Kidney glomerular epithelial cell (primary cell): ENCODE measurements at regions not wholly inside any gene's neighbourhood (a gene's known extent, or its start where the extent isn't known, plus 50 kb on each side); places are given as distances from the start of the nearest gene placed in this dataset.
"Not testable (repeated sequence)": the region's sequence is repeated elsewhere in the genome, so short reads cannot be mapped to it uniquely, and the experiment has no call there.

Experiments
- DNase-seq: peaks from one replicate; lab custom pipeline; 2025; lab: John Stamatoyannopoulos, UW

DNA sequence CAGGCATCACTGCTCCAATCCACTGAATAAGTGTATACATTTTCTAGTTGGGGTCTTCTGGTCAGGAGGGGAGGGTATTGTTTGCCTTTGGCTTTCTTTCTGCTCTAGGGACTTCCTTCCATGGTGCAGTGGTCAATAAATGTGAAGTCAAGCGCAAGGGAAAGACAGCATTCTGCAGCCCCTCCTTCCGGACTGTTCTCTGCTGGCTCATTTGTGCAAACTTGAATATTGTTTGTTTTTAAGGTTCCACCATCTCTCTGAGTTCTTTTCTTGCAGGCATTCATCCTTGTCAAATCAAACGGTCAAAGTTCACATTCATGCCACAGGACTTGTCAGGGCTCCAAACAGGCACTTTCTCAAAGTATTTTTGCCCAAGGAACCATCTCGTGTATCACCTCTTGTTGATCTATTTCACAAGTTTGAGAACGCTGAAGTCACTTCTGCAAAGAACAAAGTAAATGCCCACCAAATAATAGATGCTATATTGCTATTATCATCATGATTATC lies 205.6 kb upstream of the KAZN start:
- no peak for DNase-seq

- DNase-seq = no peak
Observed at GRCh38 chr1:14396100-14396499, 202.4 kb upstream of the KAZN start.

DNA sequence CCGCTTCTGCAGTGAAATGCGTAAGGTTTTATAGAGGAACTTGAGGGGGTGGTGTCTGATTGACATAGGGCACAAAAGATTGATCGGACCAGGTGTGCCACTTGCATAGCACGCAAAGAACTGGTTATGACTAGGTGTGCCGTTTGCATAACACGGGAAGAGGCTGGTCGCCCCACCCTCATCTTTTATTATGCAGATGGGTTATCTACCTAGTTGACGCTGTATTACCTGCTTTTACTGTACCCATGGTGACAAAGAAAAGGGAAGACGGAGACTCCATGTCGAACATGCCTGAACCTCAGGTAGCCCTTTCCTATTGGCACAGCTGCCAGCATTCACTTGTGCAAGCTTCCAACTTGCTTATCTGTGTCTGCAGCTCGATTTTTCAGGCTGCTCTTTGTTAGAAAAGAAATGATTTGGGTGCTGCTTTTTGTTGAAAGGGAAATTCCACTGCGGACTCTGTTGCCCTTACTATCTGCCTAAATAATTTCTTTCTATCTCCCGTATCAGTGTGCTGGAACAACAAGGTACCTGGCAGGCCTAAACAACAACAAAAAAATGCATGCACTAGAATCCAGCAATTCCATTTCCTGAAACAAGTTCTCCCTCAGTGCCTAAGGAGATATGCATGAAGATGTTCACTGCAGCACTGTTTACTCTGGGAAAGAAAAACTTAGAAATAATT lies 194.4 kb upstream of the KAZN start:
- no peak for DNase-seq

DNA sequence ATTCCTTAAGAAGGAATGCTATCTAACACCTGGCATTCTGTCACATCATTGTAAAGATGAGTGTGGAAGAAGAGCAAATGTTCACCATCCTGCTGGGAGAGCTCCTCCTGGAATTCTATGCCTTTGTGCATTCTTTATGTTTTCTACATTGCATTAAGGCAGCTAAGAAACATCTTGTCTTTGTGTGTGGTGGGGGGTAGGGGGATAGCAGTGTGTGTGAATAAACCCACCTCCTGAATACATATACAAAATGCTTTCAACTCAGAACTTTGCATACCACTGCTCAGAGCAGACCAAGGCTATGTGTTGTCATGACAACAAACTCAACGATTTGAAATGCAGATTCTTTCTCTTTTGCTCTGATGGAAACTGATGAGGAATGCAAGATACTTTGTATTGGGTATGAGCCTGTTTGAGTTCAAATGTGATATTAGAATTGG lies 193.6 kb upstream of the KAZN start:
- no peak for DNase-seq

DNA sequence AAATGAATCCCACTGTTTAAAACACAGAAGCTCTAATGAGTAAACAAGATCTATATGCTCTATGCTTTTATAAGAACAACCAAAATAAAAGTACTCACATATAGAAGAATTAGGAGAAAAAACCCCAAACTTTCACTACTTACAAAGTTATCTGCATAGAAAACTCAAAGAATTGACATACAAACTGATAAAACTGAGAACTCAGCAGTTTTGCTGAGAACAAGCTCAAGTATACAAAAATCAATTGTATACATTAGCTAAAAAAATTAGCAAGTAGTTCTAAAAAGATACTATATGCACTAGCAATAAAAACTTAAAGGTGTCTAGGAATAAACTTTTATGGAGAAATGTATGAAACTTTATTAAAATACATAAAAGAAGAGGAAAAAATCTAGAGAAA lies 186.2 kb upstream of the KAZN start:
- no peak for DNase-seq

GRCh38 chr1:14413819-14414490 lies 184.5 kb upstream of the KAZN start:
- no peak for DNase-seq

GRCh38 chr1:14415396-14415795 lies 183.1 kb upstream of the KAZN start:
- no peak for DNase-seq

DNA sequence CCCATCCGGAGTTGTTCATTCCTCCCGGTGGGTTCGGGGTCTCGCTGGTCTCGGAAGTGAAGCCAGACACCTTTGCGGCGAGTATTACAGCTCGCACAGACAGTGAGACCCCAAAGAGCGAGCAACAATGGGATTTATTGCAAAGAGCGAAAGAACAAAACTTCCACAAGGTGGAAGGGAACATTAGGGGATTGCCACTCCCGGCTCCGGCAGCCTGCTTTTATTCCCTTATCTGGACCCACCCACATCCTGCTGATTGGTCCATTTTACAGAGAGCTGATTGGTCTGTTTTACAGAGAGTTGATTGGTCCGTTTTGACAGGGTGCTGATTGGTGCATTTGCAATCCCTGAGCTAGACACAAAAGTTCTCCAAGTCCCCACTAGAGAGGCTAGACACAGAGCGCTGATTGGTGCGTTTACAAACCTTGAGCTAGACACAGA lies 178.7 kb upstream of the KAZN start:
- not testable (repeated sequence) for DNase-seq

GRCh38 chr1:14420686-14421085 lies 177.8 kb upstream of the KAZN start:
- no peak for DNase-seq

- DNase-seq = no peak
Observed at GRCh38 chr1:14421295-14421976, 177.0 kb upstream of the KAZN start.

- no peak for DNase-seq
Observed at GRCh38 chr1:14421977-14422609, 176.4 kb upstream of the KAZN start.

GRCh38 chr1:14424325-14425002 lies 174.0 kb upstream of the KAZN start:
- DNase-seq = no peak

DNA sequence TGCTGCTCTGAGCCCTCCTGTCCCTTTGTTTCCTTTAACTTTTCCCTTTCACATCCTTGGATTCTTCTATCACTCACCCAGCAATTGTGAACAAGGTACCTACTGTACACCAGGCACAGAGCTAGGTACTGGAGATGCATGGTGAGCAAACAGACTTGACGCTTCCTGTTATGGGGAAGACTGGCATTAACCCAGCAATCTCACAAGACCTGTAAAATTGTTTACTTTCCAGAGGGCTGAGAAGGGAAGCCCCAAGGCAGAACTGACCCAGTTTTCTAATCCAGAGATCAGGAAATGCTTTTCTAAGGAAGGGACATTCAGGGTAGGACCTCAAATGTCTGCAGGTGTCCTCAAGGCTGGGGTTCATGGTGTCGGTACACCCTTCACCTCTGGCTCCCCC lies 171.6 kb upstream of the KAZN start:
- no peak for DNase-seq

DNA sequence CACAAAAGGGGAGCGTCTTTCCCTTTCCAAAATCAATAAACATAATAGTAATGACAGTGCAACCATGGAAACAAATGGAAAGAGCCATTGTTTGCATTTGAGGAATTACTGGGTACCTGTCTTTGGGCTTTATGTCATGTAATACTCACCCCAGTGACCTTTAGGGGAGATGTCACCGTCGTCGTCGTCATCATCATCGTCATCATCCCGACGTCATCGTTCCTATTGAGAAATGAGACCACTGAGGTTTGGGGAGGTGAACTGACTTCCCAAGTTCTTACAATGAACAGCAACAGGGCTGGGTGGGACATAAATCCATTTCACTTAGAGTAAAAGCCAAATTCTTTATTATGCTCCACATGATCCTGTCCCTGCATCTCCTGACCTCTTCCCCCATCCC lies 168.9 kb upstream of the KAZN start:
- DNase-seq = no peak

- not testable (repeated sequence) for DNase-seq
Observed at GRCh38 chr1:14432728-14433127, 165.8 kb upstream of the KAZN start.

DNA sequence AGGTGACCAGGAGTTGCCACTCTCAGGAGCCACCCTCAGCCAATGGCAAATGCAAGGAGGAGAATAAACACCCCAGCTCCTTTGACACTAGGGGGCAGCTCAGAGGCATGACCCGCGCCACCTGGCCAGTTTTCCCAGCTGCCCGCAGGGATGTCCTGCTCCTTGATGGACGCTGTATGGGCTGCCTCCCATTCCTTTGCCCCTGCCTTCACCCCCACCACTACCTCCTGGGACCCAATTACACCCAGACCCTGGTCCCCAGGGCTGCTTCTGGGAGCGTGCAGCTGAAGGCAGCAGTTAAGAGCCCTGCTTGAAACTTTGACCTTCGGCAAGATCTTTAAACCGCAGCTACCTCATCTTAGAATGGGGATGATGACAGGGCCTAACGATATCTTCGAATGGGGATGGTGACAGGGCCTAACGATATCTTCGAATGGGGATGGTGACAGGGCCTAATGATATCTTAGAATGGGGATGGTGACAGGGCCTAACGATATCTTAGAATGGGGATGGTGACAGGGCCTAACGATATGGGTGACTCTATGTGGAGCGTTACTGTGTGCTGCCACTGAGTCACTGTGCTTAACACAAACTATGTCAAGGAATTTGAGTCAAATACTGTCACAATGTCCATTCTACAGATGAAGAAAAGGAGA lies 163.0 kb upstream of the KAZN start:
- DNase-seq = no peak

DNA sequence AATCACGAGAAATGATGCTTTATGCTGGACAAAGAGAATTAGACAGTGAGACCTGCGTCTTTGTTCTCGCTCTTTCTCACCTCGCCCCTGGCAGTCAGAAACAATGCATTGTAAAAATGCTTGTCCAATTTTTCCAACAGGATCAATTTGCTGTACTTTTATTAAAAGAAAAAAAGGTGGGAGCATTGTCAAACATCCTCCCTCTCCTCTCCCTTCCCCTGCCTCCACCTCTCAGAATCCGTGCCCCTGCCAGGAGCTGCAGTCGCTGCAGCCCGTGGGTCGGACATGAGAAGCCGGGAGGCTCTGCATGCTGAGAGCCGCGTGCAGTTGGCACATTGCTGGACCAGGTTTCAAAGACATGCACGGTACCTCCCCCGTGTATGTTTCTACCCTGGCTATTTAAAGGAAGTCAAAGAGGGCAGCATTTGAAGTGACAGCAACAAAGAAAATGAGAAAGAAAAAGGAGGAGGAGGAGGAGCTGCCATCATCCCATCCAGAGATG lies 161.0 kb upstream of the KAZN start:
- DNase-seq = no peak

- DNase-seq = no peak
Observed at GRCh38 chr1:14438127-14438769, 160.2 kb upstream of the KAZN start.

DNA sequence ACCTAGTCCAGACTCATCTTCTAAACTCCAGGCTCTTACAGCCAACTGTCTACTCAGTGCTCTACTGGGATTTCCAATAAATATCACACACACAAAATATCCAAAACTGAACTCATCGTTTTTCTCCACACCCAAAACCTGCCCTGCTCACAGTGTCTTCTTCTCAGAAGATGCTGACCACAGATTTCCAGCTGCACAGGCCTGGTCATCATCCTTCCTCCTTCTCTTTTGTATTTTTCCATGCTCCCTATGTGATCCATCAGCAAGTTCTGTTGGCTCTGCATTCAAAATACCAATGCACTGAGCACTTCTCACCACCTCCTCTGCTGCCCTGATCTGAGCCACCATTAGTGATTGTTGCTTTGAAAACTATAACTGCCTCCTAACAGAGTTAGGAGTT lies 159.5 kb upstream of the KAZN start:
- no peak for DNase-seq

DNA sequence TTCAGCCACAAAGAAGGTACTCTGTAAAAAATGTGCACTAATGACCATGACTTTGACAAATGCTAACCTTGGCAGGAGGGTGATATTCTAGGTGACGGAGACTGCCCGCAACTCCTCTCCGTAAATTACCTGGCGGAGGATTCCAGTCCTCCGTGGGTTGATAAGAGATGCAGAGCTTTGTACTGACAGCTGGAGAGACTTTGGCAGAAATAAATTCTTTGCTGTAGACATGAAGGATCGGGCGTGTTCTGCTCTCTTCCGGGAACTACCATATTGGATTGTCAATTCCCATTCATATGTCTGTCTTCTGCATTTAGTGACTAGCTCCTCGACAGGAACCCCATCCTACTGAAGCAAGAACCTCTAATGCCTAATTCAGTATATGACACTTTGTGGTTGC lies 158.3 kb upstream of the KAZN start:
- DNase-seq = no peak

DNA sequence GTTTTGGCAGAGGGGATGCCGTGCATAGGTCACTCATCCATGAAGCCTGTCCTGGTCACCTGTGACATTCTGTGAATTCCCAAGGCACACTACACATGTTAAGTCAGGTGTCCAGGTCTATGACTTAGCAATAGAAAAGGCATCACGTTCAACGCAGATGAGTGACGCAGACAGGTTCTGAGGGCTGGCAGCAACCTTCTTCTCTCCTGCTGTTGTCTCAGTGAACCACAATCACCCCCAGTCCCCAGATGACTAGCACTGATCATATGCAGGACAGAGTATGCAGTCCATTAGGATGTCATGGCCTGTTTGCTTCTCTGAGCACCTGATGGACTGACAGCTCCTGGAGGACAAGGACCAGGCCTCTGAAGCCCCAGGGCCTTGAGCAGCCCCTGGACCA lies 157.8 kb upstream of the KAZN start:
- no peak for DNase-seq
